Neural crest cell (in vitro differentiated cells): ENCODE measurements at regions not wholly inside any gene's neighbourhood (a gene's known extent, or its start where the extent isn't known, plus 50 kb on each side); places are given as distances from the start of the nearest gene placed in this dataset.

Experiments used
- DNase-seq: peaks from one replicate; pipeline ENCODE4 v3.0.0; 2021; ENCODE audit warnings: low read depth, mixed read lengths, low spot score
- H3K27ac Mint-ChIP-seq: one replicate; pipeline ENCODE4 v1.8.0; 2021; ENCODE audit warnings: mild to moderate bottlenecking, mixed read lengths; ENCODE audit not compliant: unreplicated experiment
- H3K27me3 Mint-ChIP-seq: 2 replicates; pipeline ENCODE4 v1.8.0; 2021; ENCODE audit warnings: low read depth, mild to moderate bottlenecking, mixed read lengths
- H3K36me3 Mint-ChIP-seq: 2 replicates; pipeline ENCODE4 v1.8.0; 2021; ENCODE audit warnings: low read depth, mild to moderate bottlenecking, mixed read lengths
- H3K4me1 Mint-ChIP-seq: 2 replicates; pipeline ENCODE4 v1.8.0; 2021; ENCODE audit warnings: mixed read lengths
- H3K4me3 Mint-ChIP-seq: one replicate; pipeline ENCODE4 v1.8.0; 2021; ENCODE audit warnings: mild to moderate bottlenecking, mixed read lengths
- H3K9me3 Mint-ChIP-seq: 2 replicates; pipeline ENCODE4 v1.8.0; 2021; ENCODE audit warnings: mixed read lengths
- TF ChIP-seq, protein P1 (sequence below): fragments of 200-600 bp; sonication (generic); conservative IDR thresholded peaks from 2 replicates; pipeline ENCODE4 v1.5.0; 2021; ENCODE audit warnings: antibody characterized with exemption, mild to moderate bottlenecking

GRCh38 chr17:72049914-72050313, 70.9 kb upstream of the SOX9 start:
- DNase-seq, result no peak
- H3K27me3 Mint-ChIP-seq, result no peaks in the 10 kb centered on the region
- no peak overlapping the region for H3K27ac Mint-ChIP-seq
- H3K36me3 Mint-ChIP-seq, result no peaks in the 10 kb centered on the region
- H3K9me3 Mint-ChIP-seq, result peaks cover 7% of the 10 kb centered on the region
- H3K4me3 Mint-ChIP-seq, result no peak overlapping the region
- peaks cover 6% of the 10 kb centered on the region for H3K4me1 Mint-ChIP-seq
- TF ChIP-seq, protein P1, sequence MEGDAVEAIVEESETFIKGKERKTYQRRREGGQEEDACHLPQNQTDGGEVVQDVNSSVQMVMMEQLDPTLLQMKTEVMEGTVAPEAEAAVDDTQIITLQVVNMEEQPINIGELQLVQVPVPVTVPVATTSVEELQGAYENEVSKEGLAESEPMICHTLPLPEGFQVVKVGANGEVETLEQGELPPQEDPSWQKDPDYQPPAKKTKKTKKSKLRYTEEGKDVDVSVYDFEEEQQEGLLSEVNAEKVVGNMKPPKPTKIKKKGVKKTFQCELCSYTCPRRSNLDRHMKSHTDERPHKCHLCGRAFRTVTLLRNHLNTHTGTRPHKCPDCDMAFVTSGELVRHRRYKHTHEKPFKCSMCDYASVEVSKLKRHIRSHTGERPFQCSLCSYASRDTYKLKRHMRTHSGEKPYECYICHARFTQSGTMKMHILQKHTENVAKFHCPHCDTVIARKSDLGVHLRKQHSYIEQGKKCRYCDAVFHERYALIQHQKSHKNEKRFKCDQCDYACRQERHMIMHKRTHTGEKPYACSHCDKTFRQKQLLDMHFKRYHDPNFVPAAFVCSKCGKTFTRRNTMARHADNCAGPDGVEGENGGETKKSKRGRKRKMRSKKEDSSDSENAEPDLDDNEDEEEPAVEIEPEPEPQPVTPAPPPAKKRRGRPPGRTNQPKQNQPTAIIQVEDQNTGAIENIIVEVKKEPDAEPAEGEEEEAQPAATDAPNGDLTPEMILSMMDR, result no peak

GRCh38 chr17:72053036-72053435, 67.8 kb upstream of the SOX9 start:
- no peaks in the 10 kb centered on the region for H3K36me3 Mint-ChIP-seq
- peaks cover 7% of the 10 kb centered on the region for H3K4me1 Mint-ChIP-seq
- H3K27ac Mint-ChIP-seq, result no peak overlapping the region
- no peak overlapping the region for H3K4me3 Mint-ChIP-seq
- peaks cover 5% of the 10 kb centered on the region for H3K9me3 Mint-ChIP-seq
- H3K27me3 Mint-ChIP-seq, result no peaks in the 10 kb centered on the region
- TF ChIP-seq, protein P1, result no peak
- no peak for DNase-seq

DNA sequence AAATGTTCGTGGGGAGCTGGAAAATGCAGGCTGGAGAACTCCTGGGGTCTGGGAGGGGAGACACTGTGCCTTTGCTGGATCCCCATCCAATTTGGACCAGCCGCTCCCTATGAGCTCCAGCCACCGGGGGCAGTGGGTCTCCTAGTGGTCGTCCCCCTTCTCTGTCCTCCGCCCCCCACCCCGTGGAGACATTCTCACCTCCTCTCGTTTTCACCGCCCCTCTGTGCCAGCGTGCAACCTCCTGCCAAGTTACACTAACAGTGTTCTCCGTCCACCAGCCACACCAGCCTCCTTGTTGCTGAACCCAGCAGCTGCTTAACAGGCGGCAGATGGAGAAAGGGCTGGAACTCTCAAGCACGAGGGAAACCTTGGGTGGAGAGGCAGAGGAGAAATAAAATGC, 67.4 kb upstream of the SOX9 start:
- H3K4me1 Mint-ChIP-seq, result peaks cover 8% of the 10 kb centered on the region
- H3K9me3 Mint-ChIP-seq, result peaks cover 5% of the 10 kb centered on the region
- DNase-seq, result no peak
- H3K4me3 Mint-ChIP-seq, result no peak overlapping the region
- no peaks in the 10 kb centered on the region for H3K27me3 Mint-ChIP-seq
- TF ChIP-seq, protein P1, result no peak
- H3K36me3 Mint-ChIP-seq, result no peaks in the 10 kb centered on the region
- H3K27ac Mint-ChIP-seq, result no peak overlapping the region

GRCh38 chr17:72056155-72056554, 64.7 kb upstream of the SOX9 start:
- Mint-ChIP-seq H3K27me3 (no peaks in the 10 kb centered on the region), H3K36me3 (no peaks in the 10 kb centered on the region), H3K27ac (no peak overlapping the region), H3K9me3 (peaks cover 5% of the 10 kb centered on the region), H3K4me1 (peaks cover 8% of the 10 kb centered on the region), H3K4me3 (no peak overlapping the region)
- no peak for DNase-seq
- TF ChIP-seq, protein P1, result no peak

DNA sequence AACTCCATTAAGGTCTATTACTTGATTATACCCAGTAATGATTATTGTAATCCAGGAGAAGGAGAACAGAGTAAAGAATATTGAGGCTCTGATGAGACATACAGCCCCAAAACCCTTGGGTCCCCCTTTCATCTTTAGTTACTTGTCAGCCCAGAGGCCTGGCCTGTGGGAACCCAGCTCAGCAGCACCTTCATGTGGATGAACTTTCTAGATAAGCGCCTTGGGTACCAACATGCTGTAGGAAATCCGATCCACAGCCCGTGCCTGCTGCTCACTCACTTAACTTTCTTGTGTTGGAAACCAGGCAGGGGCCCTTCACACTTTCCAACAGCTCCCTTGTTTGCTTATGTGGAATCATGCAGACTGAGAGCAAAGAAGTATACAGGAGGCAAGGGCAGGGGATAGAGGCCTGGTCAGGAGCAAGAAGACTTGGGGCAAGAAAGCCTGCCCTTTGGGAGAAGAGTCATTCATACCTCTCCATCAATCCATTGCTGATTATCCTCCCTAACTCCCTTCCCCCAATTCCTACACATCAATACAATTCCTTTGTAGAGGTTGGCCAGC, 64.0 kb upstream of the SOX9 start:
- TF ChIP-seq, protein P1, result no peak
- no peak for DNase-seq
- Mint-ChIP-seq H3K4me1 (peaks cover 8% of the 10 kb centered on the region), H3K9me3 (peaks cover 3% of the 10 kb centered on the region), H3K27ac (no peak overlapping the region), H3K36me3 (no peaks in the 10 kb centered on the region), H3K27me3 (no peaks in the 10 kb centered on the region), H3K4me3 (no peak overlapping the region)

DNA sequence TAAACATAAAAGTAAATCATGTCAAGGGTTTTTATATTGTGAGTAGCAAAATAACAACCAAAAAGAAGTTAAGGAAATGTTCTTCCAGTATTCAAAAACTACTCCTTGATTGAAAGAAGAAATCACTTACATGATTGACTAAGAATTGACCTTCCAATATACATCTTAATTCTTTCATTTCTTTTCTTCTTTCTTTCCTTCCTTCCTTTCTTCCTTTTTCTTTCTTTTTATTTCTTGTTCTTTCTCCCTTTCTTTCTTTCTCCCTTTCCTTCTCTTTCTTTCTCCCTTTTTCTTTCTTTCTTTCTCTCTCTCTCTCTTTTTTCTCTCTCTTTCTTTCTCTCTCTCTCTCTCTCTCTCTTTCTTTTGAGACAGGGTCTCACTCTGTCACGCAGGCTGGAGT, 60.7 kb upstream of the SOX9 start:
- TF ChIP-seq, protein P1, result no peak
- no peak overlapping the region for H3K4me3 Mint-ChIP-seq
- H3K4me1 Mint-ChIP-seq, result peaks cover 8% of the 10 kb centered on the region
- no peaks in the 10 kb centered on the region for H3K9me3 Mint-ChIP-seq
- DNase-seq, result no peak
- no peaks in the 10 kb centered on the region for H3K27me3 Mint-ChIP-seq
- no peak overlapping the region for H3K27ac Mint-ChIP-seq
- H3K36me3 Mint-ChIP-seq, result no peaks in the 10 kb centered on the region
